Body of pancreas (tissue), 4 donors: ENCODE measurements at regions not wholly inside any gene's neighbourhood (a gene's known extent, or its start where the extent isn't known, plus 50 kb on each side); places are given as distances from the start of the nearest gene placed in this dataset.

Experiments
- ATAC-seq: fragments of 150-250 bp; one replicate; pipeline ENCODE4 v1.9.1; 2016
- DNase-seq, 4 donors: peaks; one replicate each; pipeline ENCODE4 v3.0.0-alpha.2; 2019
- H3K27ac ChIP-seq, 4 donors: fragments of 200-600 bp; sonication (generic); 1 replicate in 3 of 4; 2 replicates in 1 of 4; pipeline versions ENCODE4 v1.5.1 to v1.6.1; 2016 to 2019; ENCODE audit warnings: mild to moderate bottlenecking in 1 of 4, mixed read lengths in 1 of 4, moderate library complexity in 1 of 4
- H3K27me3 ChIP-seq, 2 donors: fragments of 200-600 bp; sonication (generic); one replicate each; pipeline ENCODE4 v1.6.0; 2016; ENCODE audit warnings: mild to moderate bottlenecking in 1 of 2
- H3K36me3 ChIP-seq, 2 donors: fragments of 200-600 bp; sonication (generic); replicated peaks in 1 of 2; 2 replicates each; pipeline ENCODE4 v1.5.1; 2016; ENCODE audit warnings: low read depth in 2 of 2; ENCODE audit not compliant: insufficient read depth in 1 of 2
- H3K4me1 ChIP-seq: fragments of 200-600 bp; sonication (generic); one replicate; pipeline ENCODE4 v1.6.0; 2016
- H3K4me3 ChIP-seq, 2 donors: fragments of 200-600 bp; sonication (generic); 1 replicate in 1 of 2; 2 replicates in 1 of 2; pipeline ENCODE4 v1.5.1; 2016 to 2019
- H3K9me3 ChIP-seq, 3 donors: fragments of 200-600 bp; sonication (generic); 1 replicate in 2 of 3; 2 replicates in 1 of 3; pipeline ENCODE4 v1.5.1; 2016
- POLR2A ChIP-seq, 3 donors: fragments of 450-650 bp; IDR thresholded peaks; one replicate each; pipeline ENCODE4 v1.6.1; 2016; ENCODE audit warnings: antibody characterized with exemption in 3 of 3, mild to moderate bottlenecking in 2 of 3
- WGBS, 2 donors: methylation state at CpG; one replicate each; pipeline ENCODE4 v1.1.5; 2017; 5-methylcytosine and 5-hydroxymethylcytosine counted together
- intact Hi-C: fragments of 100-400 bp; cut with DNase I; formaldehyde crosslinking; loops from one replicate; pipeline ENCODE4 v1.15.1; 2023
- TF ChIP-seq, protein P1 (sequence below), 7 experiments: fragments of 450-650 bp in 4 of 7; fragments of 200-600 bp in 3 of 7; sonication (generic) in 3 of 7; IDR thresholded peaks; one replicate each; pipeline ENCODE4 v1.5.1; 2016 to 2019; ENCODE audit warnings: antibody characterized with exemption in 7 of 7

DNA sequence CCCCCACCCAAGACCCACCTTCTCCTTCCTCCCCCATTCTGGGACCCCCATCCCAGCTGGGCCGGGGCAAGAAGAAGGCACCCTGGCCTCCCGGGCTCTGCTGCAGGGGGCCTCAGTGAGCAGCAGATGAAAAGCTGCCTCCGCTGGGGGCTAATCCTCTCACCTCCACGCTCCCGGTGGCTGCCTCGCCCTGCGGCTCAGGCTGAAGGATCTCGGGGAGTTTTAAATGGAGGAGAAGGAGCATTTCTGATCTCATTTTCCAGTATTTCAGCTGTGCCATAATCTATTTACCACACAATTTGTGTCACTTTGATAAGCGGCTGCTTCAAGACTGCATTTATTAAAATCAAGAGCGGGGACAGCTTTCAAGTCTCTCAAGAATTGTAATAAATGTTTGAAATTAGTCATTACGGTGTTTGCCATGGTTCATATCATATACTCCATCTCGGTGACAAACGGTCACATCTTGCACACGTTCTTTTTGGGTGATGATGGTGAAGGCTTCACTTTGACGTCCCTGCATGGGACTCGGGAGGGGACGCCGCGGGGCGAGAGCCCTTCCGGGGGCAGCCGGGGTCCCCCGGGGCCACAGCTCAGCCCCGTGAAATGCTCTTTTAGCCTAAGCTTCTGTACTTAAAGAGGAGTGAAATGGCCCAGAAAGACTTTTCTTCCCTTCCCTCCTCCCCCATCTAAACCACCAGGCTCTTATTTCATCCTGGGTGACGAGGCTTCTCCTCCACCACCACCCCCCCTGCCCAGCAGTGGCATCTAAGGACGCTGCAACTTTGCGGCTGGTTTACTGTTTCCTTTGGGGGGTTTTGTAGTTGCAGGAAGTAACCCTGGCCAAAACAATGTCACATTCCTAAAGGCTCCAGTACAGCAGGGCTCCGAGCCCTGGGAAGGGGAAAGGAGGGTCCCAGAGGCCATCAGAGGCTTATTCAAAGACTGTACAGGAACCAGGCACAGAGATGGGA lies 313.1 kb upstream of the TNRC6C start:
- H3K9me3 ChIP-seq = no peaks in the 10 kb centered on the region
- H3K36me3 ChIP-seq = no peaks in the 10 kb centered on the region
- TF ChIP-seq POLR2A (IDR thresholded peaks at IDR 0.05) = no peak
- TF ChIP-seq, protein P1, sequence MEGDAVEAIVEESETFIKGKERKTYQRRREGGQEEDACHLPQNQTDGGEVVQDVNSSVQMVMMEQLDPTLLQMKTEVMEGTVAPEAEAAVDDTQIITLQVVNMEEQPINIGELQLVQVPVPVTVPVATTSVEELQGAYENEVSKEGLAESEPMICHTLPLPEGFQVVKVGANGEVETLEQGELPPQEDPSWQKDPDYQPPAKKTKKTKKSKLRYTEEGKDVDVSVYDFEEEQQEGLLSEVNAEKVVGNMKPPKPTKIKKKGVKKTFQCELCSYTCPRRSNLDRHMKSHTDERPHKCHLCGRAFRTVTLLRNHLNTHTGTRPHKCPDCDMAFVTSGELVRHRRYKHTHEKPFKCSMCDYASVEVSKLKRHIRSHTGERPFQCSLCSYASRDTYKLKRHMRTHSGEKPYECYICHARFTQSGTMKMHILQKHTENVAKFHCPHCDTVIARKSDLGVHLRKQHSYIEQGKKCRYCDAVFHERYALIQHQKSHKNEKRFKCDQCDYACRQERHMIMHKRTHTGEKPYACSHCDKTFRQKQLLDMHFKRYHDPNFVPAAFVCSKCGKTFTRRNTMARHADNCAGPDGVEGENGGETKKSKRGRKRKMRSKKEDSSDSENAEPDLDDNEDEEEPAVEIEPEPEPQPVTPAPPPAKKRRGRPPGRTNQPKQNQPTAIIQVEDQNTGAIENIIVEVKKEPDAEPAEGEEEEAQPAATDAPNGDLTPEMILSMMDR (IDR thresholded peaks at IDR 0.05) = no peak
- intact Hi-C loops = no loop called here
- H3K4me1 ChIP-seq = no peaks in the 10 kb centered on the region
- WGBS, 2 donors = 24 to 32% methylated on average over 28 of the region's 28 CpGs
- ATAC-seq (no peak), DNase-seq (no peak)
- H3K27me3 ChIP-seq = peaks cover 0 to 4% of the 10 kb centered on the region in 2 donors
- no peak overlapping the region for H3K27ac ChIP-seq
- H3K4me3 ChIP-seq = no peak overlapping the region

DNA sequence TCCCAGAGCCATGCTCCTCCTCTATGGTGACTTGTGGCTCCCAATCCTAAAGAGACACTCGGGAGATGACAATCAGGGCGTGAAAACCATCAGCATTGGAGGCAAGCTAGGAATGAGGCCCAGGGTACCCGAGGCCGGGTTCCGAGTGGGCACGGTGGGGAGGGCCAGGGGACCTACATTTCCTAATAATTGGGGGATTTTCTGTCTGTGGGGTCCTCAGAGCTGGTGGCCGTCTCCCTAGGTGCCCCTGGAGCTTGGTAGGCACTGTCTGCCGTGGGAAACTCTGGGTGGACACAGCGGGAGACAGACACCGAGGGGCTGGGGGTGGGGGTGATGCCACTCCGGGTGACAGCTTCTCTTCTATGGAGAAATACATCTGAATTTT lies 312.5 kb upstream of the TNRC6C start:
- 57 to 66% methylated on average over 9 to 11 of the region's 11 CpGs for WGBS, 2 donors

DNA sequence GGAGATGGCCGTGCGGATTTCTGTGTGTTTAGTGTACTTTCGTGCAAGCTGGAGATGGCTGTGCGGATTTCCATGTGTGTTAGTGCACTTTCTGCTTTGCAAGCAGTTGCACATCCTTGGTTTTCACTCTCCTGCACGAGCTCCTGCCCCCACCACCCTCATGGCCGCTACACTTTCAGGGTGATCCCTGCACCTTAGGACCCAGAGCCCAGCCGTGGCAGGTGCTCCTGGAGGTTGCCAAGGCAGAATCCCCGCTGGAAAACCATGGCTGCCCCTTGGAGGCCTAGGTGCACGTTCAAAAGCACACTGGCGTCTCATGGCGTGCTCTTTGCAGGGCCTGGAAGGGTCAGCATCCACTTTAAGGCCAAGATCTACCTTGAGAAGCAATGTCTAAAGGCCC lies 311.0 kb upstream of the TNRC6C start:
- 76 to 78% methylated on average over 11 of the region's 11 CpGs for WGBS, 2 donors
- Histone ChIP-seq H3K36me3 (no peaks in the 10 kb centered on the region), H3K27me3 (peaks cover 0 to 4% of the 10 kb centered on the region in 2 donors), H3K4me3 (no peak overlapping the region), H3K4me1 (no peaks in the 10 kb centered on the region), H3K27ac (no peak overlapping the region), H3K9me3 (no peaks in the 10 kb centered on the region)
- ATAC-seq (no peak), DNase-seq (no peak)
- intact Hi-C loops = no loop called here
- TF ChIP-seq POLR2A (IDR thresholded peaks at IDR 0.05) = no peak
- TF ChIP-seq, protein P1 (IDR thresholded peaks at IDR 0.05) = no peak

More for the DNA sequence above, 312.5 kb upstream of the TNRC6C start:
- no peak for DNase-seq
- Histone ChIP-seq H3K27ac (no peak overlapping the region), H3K36me3 (no peaks in the 10 kb centered on the region), H3K27me3 (peaks cover 0 to 4% of the 10 kb centered on the region in 2 donors), H3K4me3 (no peak overlapping the region), H3K4me1 (no peaks in the 10 kb centered on the region), H3K9me3 (no peaks in the 10 kb centered on the region)
- TF ChIP-seq, protein P1 (IDR thresholded peaks at IDR 0.05) = no peak
- intact Hi-C loops = no loop called here
- no peak for ATAC-seq

DNA sequence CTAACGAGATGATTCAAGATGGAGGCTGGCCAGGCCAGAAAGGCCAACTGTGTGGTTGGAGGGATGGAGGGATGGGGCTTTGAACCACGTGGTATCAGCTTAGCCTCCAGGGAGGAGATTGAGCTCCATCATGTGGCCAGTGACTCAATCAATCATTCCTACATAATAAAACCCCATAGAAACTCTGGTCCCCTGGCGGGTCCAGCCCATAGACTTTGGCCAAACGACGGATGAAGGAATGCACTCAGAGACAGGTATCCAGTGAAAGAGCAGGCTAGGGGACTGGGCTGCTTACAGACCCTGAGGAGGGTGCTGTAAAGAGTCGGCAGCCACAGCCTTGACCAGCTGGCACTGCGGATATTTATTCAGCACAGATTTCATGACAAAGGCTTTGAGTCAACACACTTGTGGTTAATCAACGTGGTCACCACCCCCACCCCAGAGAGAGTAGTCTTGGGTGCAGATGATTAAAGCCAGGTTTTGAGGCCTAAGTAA lies 308.7 kb upstream of the TNRC6C start:
- WGBS, 2 donors = 51 to 64% methylated on average over 8 of the region's 8 CpGs
- DNase-seq (no peak), ATAC-seq (no peak)
- no peaks in the 10 kb centered on the region for H3K4me1 ChIP-seq
- H3K4me3 ChIP-seq = no peak overlapping the region
- no peaks in the 10 kb centered on the region for H3K36me3 ChIP-seq
- H3K27me3 ChIP-seq = no peaks in the 10 kb centered on the region
- no peak for TF ChIP-seq POLR2A (IDR thresholded peaks at IDR 0.05)
- TF ChIP-seq, protein P1 (IDR thresholded peaks at IDR 0.05) = no peak
- no peak overlapping the region for H3K27ac ChIP-seq
- intact Hi-C loops = no loop called here
- no peaks in the 10 kb centered on the region for H3K9me3 ChIP-seq
